H1 (cell line): ENCODE measurements at regions not wholly inside any gene's neighbourhood (a gene's known extent, or its start where the extent isn't known, plus 50 kb on each side); places are given as distances from the start of the nearest gene placed in this dataset.

Experiments used
- CTCF ChIA-PET: fragments of 300-600 bp; sonication (Branson Sonifier 250); formaldehyde crosslinking; loops from one replicate; lab custom pipeline; 2021; ENCODE audit not compliant: partially characterized antibody; lab: Charles Lee
- POLR2A ChIA-PET: fragments of 300-600 bp; sonication (Branson Sonifier 250); formaldehyde crosslinking; loops from one replicate; lab custom pipeline; 2021; ENCODE audit warnings: inconsistent platforms; ENCODE audit not compliant: partially characterized antibody; lab: Charles Lee
- DNase-seq, 2 experiments: peaks; one replicate each; pipeline versions ENCODE4 v3.0.0 to v3.0.0-alpha.2; 2010 to 2022; ENCODE audit warnings: low spot score in 2 of 2, low read depth in 1 of 2, mixed read lengths in 1 of 2
- FAIRE-seq: peaks from 2 replicates; lab custom pipeline; 2011; peaks lifted over from hg19 to GRCh38; lab: Jason Lieb, UNC
- H2AFZ ChIP-seq: 2 replicates; pipeline ENCODE4 v1.8.1; 2012; ENCODE audit warnings: low read length, inconsistent platforms
- H2AK5ac ChIP-seq: 2 replicates; pipeline ENCODE4 v1.6.1; 2013; ENCODE audit warnings: low read depth, low read length
- H2BK120ac ChIP-seq: replicated peaks from 2 replicates; pipeline ENCODE3; 2013; ENCODE audit warnings: low read depth, low read length, inconsistent platforms
- H2BK12ac ChIP-seq: 2 replicates; pipeline ENCODE4 v1.6.1; 2013; ENCODE audit warnings: low read depth, low read length
- H2BK15ac ChIP-seq: 2 replicates; pipeline ENCODE4 v1.6.1; 2013; ENCODE audit warnings: low read length
- H2BK20ac ChIP-seq: 2 replicates; pipeline ENCODE4 v1.6.1; 2013; ENCODE audit warnings: low read length
- H2BK5ac ChIP-seq: 2 replicates; pipeline ENCODE4 v1.6.1; 2013; ENCODE audit warnings: low read depth, low read length
- H3K14ac ChIP-seq: 2 replicates; pipeline ENCODE4 v1.6.1; 2013; ENCODE audit warnings: inconsistent platforms; ENCODE audit not compliant: insufficient read length
- H3K18ac ChIP-seq: 2 replicates; pipeline ENCODE4 v1.6.1; 2013; ENCODE audit warnings: low read length; ENCODE audit errors: extremely low read depth
- H3K23ac ChIP-seq: 2 replicates; pipeline ENCODE4 v1.6.1; 2013; ENCODE audit warnings: inconsistent platforms; ENCODE audit not compliant: insufficient read length
- H3K23me2 ChIP-seq: 2 replicates; pipeline ENCODE4 v1.6.1; 2013; ENCODE audit warnings: low read depth, low read length
- H3K27ac ChIP-seq: 2 replicates; pipeline ENCODE4 v1.6.1; 2011; ENCODE audit warnings: low read depth, low read length, inconsistent platforms
- H3K27me3 ChIP-seq, 4 experiments: replicated peaks in 1 of 4; 1 replicate in 1 of 4; 2 replicates in 3 of 4; pipeline versions ENCODE4 v1.6.1 to v1.8.1; 2011 to 2013; ENCODE audit warnings: low read length in 3 of 4, mild to moderate bottlenecking in 3 of 4, inconsistent platforms in 2 of 4, mixed read lengths in 2 of 4, moderate library complexity in 1 of 4; ENCODE audit not compliant: control insufficient read depth in 3 of 4, insufficient read depth in 3 of 4; ENCODE audit errors: extremely low read depth in 1 of 4
- H3K36me3 ChIP-seq, 4 experiments: 2 replicates each; pipeline versions ENCODE4 v1.6.1 to v1.8.1; 2011 to 2013; ENCODE audit warnings: mild to moderate bottlenecking in 4 of 4, low read length in 3 of 4, moderate library complexity in 2 of 4, control low read depth in 1 of 4, inconsistent platforms in 1 of 4; ENCODE audit not compliant: insufficient read depth in 4 of 4, control insufficient read depth in 2 of 4
- H3K4ac ChIP-seq: replicated peaks from 2 replicates; pipeline ENCODE3; 2013; ENCODE audit warnings: low read length, low read depth, mixed read lengths, inconsistent platforms; ENCODE audit not compliant: insufficient read length
- H3K4me1 ChIP-seq, 4 experiments: replicated peaks in 1 of 4; 1 replicate in 1 of 4; 2 replicates in 3 of 4; pipeline versions ENCODE4 v1.6.1 to v1.8.1; 2011 to 2013; ENCODE audit warnings: low read length in 3 of 4, inconsistent platforms in 2 of 4, mixed read lengths in 1 of 4; ENCODE audit not compliant: insufficient read depth in 4 of 4, control insufficient read depth in 3 of 4
- H3K4me2 ChIP-seq, 2 experiments: 2 replicates each; pipeline versions ENCODE4 v1.6.1 to v1.8.1; 2011 to 2013; ENCODE audit warnings: low read depth in 2 of 2, low read length in 2 of 2, control low read depth in 1 of 2, inconsistent platforms in 1 of 2, mild to moderate bottlenecking in 1 of 2; ENCODE audit not compliant: insufficient read depth in 1 of 2
- H3K4me3 ChIP-seq, 4 experiments: fragments of 200-600, 300-600 bp in 1 of 4; sonication (generic), shearing (Covaris generic), sonication (Bioruptor Twin) in 1 of 4; 2 replicates each; pipeline versions ENCODE4 v1.5.1 to v1.8.1; 2011 to 2016; ENCODE audit warnings: low read length in 4 of 4, low read depth in 3 of 4, control low read depth in 2 of 4, inconsistent platforms in 2 of 4, mild to moderate bottlenecking in 2 of 4, mixed read lengths in 1 of 4, moderate library complexity in 1 of 4; ENCODE audit not compliant: insufficient read depth in 2 of 4; ENCODE audit errors: extremely low read depth in 1 of 4
- H3K56ac ChIP-seq: replicated peaks from 2 replicates; pipeline ENCODE3; 2013; ENCODE audit warnings: low read depth, mild to moderate bottlenecking, mixed read lengths, low read length, inconsistent platforms; ENCODE audit not compliant: insufficient read length
- H3K79me1 ChIP-seq: 2 replicates; pipeline ENCODE4 v1.6.1; 2013; ENCODE audit warnings: low read depth, low read length, control low read depth
- H3K79me2 ChIP-seq, 2 experiments: 2 replicates each; pipeline versions ENCODE4 v1.6.1 to v1.8.1; 2012 to 2013; ENCODE audit warnings: low read length in 2 of 2, mild to moderate bottlenecking in 2 of 2, inconsistent platforms in 1 of 2; ENCODE audit not compliant: insufficient read depth in 2 of 2, control insufficient read depth in 1 of 2
- H3K9ac ChIP-seq, 4 experiments: replicated peaks in 1 of 4; 1 replicate in 1 of 4; 2 replicates in 3 of 4; pipeline versions ENCODE4 v1.6.1 to v1.8.1; 2011 to 2013; ENCODE audit warnings: low read depth in 3 of 4, low read length in 3 of 4, control low read depth in 2 of 4, mild to moderate bottlenecking in 2 of 4, moderate library complexity in 2 of 4, inconsistent platforms in 1 of 4; ENCODE audit errors: extremely low read depth in 1 of 4
- H3K9me3 ChIP-seq, 2 experiments: 2 replicates each; pipeline versions ENCODE4 v1.6.1 to v1.8.1; 2012 to 2013; ENCODE audit warnings: mild to moderate bottlenecking in 2 of 2, moderate library complexity in 2 of 2, control low read depth in 1 of 2, inconsistent platforms in 1 of 2, low read depth in 1 of 2, low read length in 1 of 2, mixed read lengths in 1 of 2; ENCODE audit not compliant: insufficient read depth in 2 of 2
- H4K20me1 ChIP-seq, 2 experiments: replicated peaks in 1 of 2; 2 replicates each; pipeline versions ENCODE3 to v1.8.1; 2011 to 2013; ENCODE audit warnings: inconsistent platforms in 2 of 2, low read length in 2 of 2, mild to moderate bottlenecking in 1 of 2; ENCODE audit not compliant: insufficient read depth in 2 of 2, control insufficient read depth in 1 of 2
- H4K5ac ChIP-seq: 2 replicates; pipeline ENCODE4 v1.6.1; 2013; ENCODE audit warnings: low read length, low read depth, mixed read lengths, inconsistent platforms; ENCODE audit not compliant: insufficient read length
- H4K8ac ChIP-seq: 2 replicates; pipeline ENCODE4 v1.8.0; 2013; ENCODE audit warnings: mild to moderate bottlenecking, moderate library complexity, low read length, inconsistent platforms; ENCODE audit not compliant: insufficient read depth; ENCODE audit errors: extremely low read depth
- H4K91ac ChIP-seq: replicated peaks from 2 replicates; pipeline ENCODE3; 2013; ENCODE audit warnings: low read length, mixed read lengths, inconsistent platforms; ENCODE audit not compliant: insufficient read length
- CBX8 ChIP-seq: fragments of 300-800, 300-1000 bp; sonication (generic); IDR thresholded peaks from 2 replicates; pipeline ENCODE4 v1.7.1; 2016; ENCODE audit warnings: low read depth, low read length, borderline replicate concordance
- USF2 ChIP-seq: IDR thresholded peaks from 2 replicates; pipeline ENCODE4 v1.6.1; 2011; ENCODE audit warnings: low read length, improper control_type of control experiment
- WGBS, 2 experiments: shearing (Covaris generic) in 1 of 2; methylation state at CpG; one replicate each; pipeline versions ENCODE4 v1.1.6 to v1.1.7; 2013 to 2015; ENCODE audit warnings: low lambda C conversion rate in 2 of 2, mixed read lengths in 2 of 2, inconsistent platforms in 1 of 2, low coverage in 1 of 2, missing lambda C conversion rate in 1 of 2; ENCODE audit not compliant: insufficient replicate concordance in 2 of 2, insufficient coverage in 1 of 2, insufficient read length in 1 of 2; ENCODE audit errors: extremely low coverage in 1 of 2, missing lambda C conversion rate in 1 of 2; 5-methylcytosine and 5-hydroxymethylcytosine counted together

DNA sequence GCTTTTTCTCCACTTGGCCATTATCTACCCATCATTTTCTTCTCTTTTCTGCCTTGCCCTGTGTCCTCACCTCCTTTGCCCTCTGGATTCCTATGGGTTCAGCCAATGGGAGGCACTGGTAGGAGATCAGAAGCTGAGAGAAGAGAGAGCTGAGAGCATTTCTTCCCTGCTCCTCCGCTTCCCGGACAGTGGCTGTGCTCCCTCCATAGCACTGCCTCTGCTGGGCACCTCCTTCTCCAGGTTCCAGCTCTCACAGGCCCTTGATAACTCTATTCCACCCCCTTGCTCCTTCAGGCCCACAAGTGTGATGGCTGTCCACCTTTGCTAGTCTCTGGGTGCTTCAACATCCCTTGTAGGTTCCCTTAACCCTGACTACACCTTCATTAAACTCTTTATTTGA lies 79.6 kb downstream of the LSM5 start:
- H2BK20ac ChIP-seq, result no peak overlapping the region
- ChIA-PET CTCF (interaction anchor here (1.0 to 1.2 kb wide), 2 partner anchors 14 to 15 kb away, joined by 3 to 4 read pairs; no protein-coding TSS in a partner anchor), POLR2A (interaction anchor here (1.0 kb wide), 1 partner anchor 17 kb away, joined by 4 read pairs; no protein-coding TSS in a partner anchor)
- H4K20me1 ChIP-seq, result no peaks in the 10 kb centered on the region
- H3K9ac ChIP-seq, result no peak overlapping the region
- no peak overlapping the region for H2BK120ac ChIP-seq
- no peak overlapping the region for H3K14ac ChIP-seq
- H3K4ac ChIP-seq, result no peak overlapping the region
- no peak for TF ChIP-seq CBX8
- no peak for TF ChIP-seq USF2
- no peak overlapping the region for H4K91ac ChIP-seq
- H3K79me2 ChIP-seq, result no peaks in the 10 kb centered on the region
- DNase-seq (no peak), FAIRE-seq (no peak)
- H3K4me2 ChIP-seq, result no peak overlapping the region
- H2BK12ac ChIP-seq, result no peak overlapping the region
- H3K36me3 ChIP-seq, result no peaks in the 10 kb centered on the region
- no peak overlapping the region for H2AK5ac ChIP-seq
- no peaks in the 10 kb centered on the region for H3K4me1 ChIP-seq
- no peak overlapping the region for H2BK15ac ChIP-seq
- no peak overlapping the region for H4K8ac ChIP-seq
- H3K27ac ChIP-seq, result no peak overlapping the region
- H3K4me3 ChIP-seq, result no peak overlapping the region
- H3K27me3 ChIP-seq, result no peaks in the 10 kb centered on the region
- 87% methylated on average over 2 of the region's 2 CpGs; no CpG with 5 or more reads in 1 of the 2 experiments for WGBS, 2 experiments
- no peaks in the 10 kb centered on the region for H3K9me3 ChIP-seq
- H4K5ac ChIP-seq, result no peak overlapping the region
- H3K18ac ChIP-seq, result no peak overlapping the region
- no peaks in the 10 kb centered on the region for H3K23me2 ChIP-seq
- 0 out of 2 replicates have a peak overlapping the region, but pooled peaks have one; percentile 34 for H2AFZ ChIP-seq
- no peaks in the 10 kb centered on the region for H3K79me1 ChIP-seq
- no peak overlapping the region for H3K23ac ChIP-seq
- no peak overlapping the region for H3K56ac ChIP-seq
- no peak overlapping the region for H2BK5ac ChIP-seq
